AG04450 (cell line): ENCODE measurements at regions not wholly inside any gene's neighbourhood (a gene's known extent, or its start where the extent isn't known, plus 50 kb on each side); places are given as distances from the start of the nearest gene placed in this dataset.

Experiments
- CTCF ChIA-PET: fragments of 300-600, 350-600 bp; formaldehyde crosslinking; extraction: SDS; loops from one replicate; lab custom pipeline; 2022; ENCODE audit warnings: antibody characterized with exemption, inconsistent platforms; lab: Charles Lee
- POLR2A ChIA-PET: fragments of 350-600 bp; formaldehyde crosslinking; extraction: SDS; loops from one replicate; lab custom pipeline; 2021; ENCODE audit warnings: antibody characterized with exemption, inconsistent platforms; lab: Yijun Ruan, JAX
- DNase-seq: peaks from one replicate; pipeline ENCODE4 v3.0.0-alpha.2; 2011; ENCODE audit warnings: low read depth, low spot score
- H3K27ac ChIP-seq: one replicate; pipeline ENCODE4 v1.5.1; 2012; ENCODE audit warnings: low read depth, low read length, control low read depth
- H3K27me3 ChIP-seq: one replicate; pipeline ENCODE4 v1.6.0; 2012; ENCODE audit warnings: low read length; ENCODE audit not compliant: control insufficient read depth, insufficient read depth
- H3K4me3 ChIP-seq: 2 replicates; pipeline ENCODE4 v1.5.1; 2011; ENCODE audit warnings: mild to moderate bottlenecking, low read depth, low read length, control low read depth
- H3K9me3 ChIP-seq: 2 replicates; pipeline ENCODE4 v1.5.1; 2012; ENCODE audit warnings: low read length; ENCODE audit not compliant: control insufficient read depth, insufficient read depth
- CTCF ChIP-seq: IDR thresholded peaks from 2 replicates; pipeline ENCODE4 v1.5.1; 2011; ENCODE audit warnings: low read depth, low read length, control low read depth, inconsistent platforms

DNA sequence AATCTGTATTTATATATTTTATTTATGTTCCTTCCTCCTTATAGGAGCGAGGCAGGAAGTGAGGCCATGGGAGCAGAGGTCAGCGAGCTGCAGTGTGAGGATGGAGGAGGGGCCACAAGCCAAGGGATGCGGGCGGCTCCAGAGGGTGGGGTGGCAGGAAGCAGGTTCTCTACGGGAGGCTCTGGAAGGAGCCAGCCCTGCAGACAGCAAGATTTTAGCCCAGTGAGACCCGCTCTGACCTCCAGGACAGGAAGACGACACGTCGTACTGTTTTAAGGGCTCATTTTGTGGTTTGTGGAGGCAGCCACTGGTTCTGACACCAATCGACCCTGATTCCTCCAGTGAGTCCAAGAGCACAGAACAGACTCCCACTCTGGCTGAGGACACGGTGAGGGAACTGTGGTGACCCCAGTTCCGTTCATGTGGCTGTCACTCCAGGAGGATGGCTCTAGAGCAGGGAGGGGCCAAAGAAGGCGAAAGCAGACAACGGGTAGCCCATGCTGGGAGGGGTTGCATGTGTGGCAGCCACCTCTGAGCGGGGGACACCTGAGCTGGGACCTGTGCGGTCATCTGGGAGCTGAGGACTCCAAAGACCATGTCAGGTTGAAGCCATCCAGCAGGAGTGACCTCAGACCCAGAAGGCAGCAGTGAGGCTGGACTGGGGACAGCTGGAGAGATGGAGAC, 100.1 kb upstream of the BHLHE23 start:
- no peak for TF ChIP-seq CTCF
- CTCF ChIA-PET, result no interaction called here
- H3K27me3 ChIP-seq, result peaks cover 1% of the 10 kb centered on the region
- no peak overlapping the region for H3K27ac ChIP-seq
- H3K9me3 ChIP-seq, result peaks cover 20% of the 10 kb centered on the region
- no peak overlapping the region for H3K4me3 ChIP-seq
- no peak for DNase-seq
- POLR2A ChIA-PET, result no interaction called here

DNA sequence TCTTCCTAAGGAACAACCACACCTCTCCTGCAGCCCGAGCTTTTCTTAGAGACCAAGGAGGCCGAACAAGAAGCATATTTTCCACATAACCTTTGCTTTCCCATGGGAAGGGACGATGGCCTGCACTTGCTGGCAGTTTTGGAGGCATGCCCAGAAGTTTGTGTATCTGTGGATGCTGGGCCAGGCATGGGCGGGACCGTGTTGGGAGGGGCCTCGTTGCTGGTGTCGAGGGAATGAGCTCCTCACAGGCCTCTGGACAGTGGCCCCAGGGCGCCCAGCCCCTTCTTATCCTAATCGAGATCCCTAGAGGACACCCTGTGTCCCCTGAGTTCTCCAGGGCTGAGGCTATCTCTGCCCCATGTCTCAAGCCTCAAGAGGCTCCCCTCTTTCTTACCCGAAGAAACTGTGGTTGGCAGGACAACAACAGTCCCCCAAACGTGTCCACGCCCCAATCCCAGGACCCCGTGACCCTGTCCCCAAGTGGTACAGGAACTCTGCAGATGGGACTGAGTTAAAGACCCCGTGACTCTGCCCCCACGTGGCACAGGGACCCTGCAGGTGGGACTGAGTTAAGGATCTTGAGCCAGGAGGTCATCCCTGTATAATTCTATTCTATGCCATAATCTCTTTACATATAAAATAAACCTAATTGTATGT, 99.5 kb upstream of the BHLHE23 start:
- TF ChIP-seq CTCF, result no peak
- POLR2A ChIA-PET, result no interaction called here
- Histone ChIP-seq H3K27ac (no peak overlapping the region), H3K4me3 (no peak overlapping the region), H3K9me3 (peaks cover 20% of the 10 kb centered on the region), H3K27me3 (peaks cover 2% of the 10 kb centered on the region)
- CTCF ChIA-PET, result no interaction called here
- no peak for DNase-seq

DNA sequence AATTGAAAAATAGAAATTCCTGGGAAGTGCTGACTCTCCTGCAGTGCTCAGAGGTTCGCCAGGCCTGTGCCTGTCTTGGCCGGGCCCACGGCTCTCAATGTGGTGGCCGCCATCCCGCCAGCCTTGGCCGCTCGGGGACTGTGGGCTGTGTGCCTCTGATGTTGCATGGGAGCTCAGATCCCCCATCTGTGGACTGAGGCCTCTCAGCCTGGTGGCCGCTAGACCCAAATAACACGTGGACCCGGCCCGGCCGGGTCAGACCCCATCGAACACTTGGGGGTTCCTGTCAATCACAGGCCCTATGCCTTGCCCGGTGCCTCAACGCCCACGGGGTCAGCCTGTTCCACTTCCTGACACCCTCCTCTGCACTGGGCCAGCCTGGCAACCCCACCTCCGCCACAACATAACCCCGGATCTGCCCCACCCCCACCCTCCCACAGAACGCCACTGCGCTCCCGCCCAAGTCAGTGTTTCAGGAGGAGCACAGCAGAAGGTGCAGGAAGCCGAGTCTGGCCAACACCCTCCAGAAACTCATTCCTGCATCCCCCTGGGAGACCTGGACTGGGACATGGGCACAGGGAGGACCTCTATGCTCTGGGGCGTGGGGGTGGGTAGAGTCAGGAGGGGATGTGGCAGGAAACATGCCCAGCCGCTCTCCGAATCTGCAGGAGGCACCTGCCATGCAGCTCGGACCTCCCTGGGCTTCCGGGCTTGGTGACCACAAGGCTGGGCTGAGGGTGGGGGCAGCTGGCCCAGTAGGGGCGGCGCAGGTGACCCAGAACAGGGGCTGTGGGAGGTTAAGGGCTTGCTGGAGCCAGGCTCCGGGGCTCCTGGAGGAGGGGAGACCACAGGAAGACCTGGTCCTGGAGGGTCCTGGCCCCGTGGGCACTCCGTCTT, 98.7 kb upstream of the BHLHE23 start:
- Histone ChIP-seq H3K4me3 (no peak overlapping the region), H3K9me3 (peaks cover 20% of the 10 kb centered on the region), H3K27ac (no peak overlapping the region), H3K27me3 (peaks cover 5% of the 10 kb centered on the region)
- ChIA-PET POLR2A (no interaction called here), CTCF (no interaction called here)
- no peak for DNase-seq
- TF ChIP-seq CTCF, result no peak

DNA sequence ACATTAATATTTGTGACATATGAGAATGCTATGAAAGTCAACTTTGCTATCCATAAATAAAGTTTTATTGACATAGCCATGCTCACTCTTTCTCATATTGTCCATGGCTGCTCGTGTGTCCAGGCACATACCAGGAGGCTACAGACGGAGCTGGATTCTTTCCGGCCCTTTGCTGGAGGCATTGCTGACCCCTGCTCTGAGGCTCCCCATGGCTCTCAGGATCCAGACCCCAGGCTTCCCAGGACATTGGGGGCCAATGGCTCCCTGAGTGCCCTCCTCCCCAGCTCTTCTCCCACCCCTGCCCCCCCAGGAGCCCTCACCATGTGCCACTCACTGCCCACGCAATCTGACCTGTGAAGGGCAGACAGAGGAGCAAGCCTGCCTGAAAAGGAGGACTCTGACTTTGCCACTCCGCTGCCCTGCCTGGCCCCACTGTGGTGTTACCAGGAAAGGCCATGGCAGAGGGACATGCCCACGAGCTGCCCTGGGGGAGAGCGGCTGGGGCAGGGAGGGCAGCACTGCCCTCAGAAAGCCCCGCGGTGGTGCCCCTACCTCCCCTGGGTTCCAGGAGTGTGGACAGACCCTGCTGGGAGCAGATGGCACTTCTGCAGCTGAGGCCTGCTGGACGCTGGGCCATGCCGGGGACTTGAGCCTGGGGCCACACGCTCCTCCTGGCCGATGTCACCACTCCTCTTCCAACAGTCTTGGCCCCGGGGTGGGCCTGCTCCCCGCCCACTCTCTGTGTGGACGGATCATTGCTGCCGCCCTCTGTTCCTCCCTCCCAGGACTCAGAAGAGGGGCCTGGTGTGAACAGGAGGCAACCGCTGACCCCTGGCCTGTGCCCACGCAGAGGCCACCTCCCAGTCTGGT, 97.8 kb upstream of the BHLHE23 start:
- no peak for TF ChIP-seq CTCF
- no peak for DNase-seq
- H3K9me3 ChIP-seq, result peaks cover 20% of the 10 kb centered on the region
- H3K27ac ChIP-seq, result no peak overlapping the region
- no peak overlapping the region for H3K4me3 ChIP-seq
- ChIA-PET CTCF (no interaction called here), POLR2A (no interaction called here)
- H3K27me3 ChIP-seq, result peaks cover 5% of the 10 kb centered on the region
